HG02884 (cell line): ENCODE measurements at regions not wholly inside any gene's neighbourhood (a gene's known extent, or its start where the extent isn't known, plus 50 kb on each side); places are given as distances from the start of the nearest gene placed in this dataset.
"Not testable (repeated sequence)": the region's sequence is repeated elsewhere in the genome, so short reads cannot be mapped to it uniquely, and the experiment has no call there.

ENCODE experiments used
- ATAC-seq: cut with Tn5 transposase; IDR thresholded peaks from one replicate; pipeline ENCODE4 v1.9.1; 2021; ENCODE audit warnings: mild to moderate bottlenecking, moderate library complexity; ENCODE audit not compliant: unreplicated experiment

DNA sequence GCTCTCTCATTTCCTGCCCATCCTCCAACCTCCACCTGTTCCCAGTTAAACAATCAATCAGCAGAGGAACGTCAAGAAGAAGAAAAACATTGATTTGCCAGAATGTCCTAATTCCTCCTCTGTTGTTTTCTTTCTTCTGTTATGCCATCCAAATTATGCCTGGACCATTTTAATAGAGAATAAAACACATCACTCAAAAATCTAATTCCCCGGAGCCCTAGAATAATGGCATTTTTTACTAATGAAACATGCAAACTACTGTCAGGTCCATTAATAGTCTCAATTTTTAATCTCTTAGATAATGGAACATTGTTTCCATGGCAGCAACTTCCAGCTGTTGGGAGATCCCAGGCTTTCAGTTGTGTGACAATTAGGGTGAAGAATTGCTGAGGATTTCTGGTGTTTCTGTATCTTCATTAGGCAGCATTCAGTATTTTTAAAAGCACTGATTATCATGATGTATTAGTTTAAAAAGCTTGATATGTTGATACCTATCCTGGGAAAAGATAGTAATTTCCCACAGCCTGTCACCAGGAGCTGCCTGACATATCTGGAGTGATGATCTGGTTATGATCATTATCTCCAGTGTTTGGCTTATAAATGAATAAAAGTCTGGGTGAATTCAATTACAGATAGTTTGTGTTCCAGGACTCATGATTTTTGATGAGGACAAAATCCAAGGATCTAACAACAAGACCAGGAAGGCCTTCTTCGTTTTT, 209.8 kb downstream of the TPBG start:
- ATAC-seq, result no peak

GRCh38 chr6:82576284-82576683, 212.7 kb downstream of the TPBG start:
- no peak for ATAC-seq

GRCh38 chr6:82584194-82584695, 220.6 kb downstream of the TPBG start:
- no peak for ATAC-seq

DNA sequence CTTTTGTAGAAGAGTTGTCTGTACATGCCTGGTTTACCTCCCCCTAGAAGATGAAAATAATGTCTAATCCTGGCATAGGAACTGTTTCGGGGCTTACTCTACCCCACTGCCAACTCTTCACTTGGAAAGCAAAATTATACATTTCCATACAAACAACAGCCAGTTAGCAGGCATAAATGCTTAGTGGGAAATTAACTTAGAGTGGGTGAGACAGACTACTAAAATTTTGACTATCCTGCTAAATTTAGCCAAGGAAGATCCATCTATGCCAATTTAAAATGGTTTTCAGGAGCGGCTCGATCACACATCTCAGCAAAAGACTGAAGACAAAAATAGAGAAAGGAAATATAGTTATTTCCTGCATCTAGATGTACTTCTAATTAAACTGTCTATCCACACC, 221.2 kb downstream of the TPBG start:
- no peak for ATAC-seq

GRCh38 chr6:82588020-82588419, 224.4 kb downstream of the TPBG start:
- no peak for ATAC-seq

DNA sequence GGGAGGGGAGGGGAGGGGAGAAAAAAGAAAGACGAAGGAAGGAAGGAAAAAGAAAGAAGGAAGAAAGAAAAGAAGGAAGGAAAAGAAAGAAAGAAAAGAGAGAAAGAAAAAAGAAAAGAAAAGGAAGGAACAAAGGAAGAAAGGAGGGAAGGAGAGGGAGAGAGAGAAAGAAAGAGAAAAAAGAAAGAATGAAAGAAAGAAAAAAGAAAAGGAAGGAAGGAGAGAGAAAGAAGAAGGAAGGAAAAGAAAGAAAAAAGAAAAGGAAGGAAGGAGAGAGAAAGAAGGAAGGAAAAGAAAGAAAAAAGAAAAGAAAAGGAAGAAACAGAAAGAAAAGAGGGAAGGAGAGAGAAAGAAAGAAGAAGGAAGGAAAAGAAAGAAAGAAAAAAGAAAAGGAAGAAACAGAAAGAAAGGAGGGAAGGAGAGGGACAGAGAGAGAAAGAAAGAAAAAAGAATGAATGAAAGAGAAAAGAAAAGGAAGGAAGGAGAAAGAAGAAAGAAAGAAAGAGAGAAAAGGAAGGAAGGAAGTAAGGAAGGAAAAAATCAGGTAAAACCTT, 225.3 kb downstream of the TPBG start:
- ATAC-seq, result no peak

DNA sequence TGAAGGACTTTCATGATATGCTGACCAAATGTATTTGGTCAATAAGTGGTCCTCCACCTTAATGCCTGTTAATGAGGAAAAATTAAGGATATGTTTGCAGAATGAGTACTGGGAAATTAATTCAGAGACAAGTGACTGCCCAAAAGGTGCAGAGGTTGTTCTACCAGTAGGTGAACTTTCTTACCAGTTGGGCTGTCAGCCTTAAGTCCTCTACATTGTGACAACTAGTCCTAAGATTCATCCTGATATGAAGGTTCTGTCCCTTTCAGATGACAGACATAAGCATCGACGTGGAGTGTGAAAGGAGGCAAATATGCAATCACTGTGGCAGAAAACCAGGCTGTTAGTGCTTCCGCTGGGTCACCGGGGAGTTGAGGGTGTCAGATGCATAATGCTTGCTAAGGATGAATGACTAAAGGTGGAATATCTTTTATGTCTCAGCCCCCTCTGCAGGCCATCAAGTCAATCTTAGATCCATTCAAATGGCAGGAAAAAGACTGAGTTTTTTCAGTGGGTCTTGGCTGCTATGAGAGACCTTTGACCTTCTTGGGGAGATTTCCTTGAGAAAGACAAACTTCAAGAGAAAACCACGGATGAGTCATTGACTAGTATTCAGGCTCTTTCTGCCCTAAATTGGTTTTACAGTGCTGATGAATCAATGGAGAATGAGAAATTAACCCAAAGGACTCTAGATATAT, 226.0 kb downstream of the TPBG start:
- ATAC-seq, result peak; percentile 58

DNA sequence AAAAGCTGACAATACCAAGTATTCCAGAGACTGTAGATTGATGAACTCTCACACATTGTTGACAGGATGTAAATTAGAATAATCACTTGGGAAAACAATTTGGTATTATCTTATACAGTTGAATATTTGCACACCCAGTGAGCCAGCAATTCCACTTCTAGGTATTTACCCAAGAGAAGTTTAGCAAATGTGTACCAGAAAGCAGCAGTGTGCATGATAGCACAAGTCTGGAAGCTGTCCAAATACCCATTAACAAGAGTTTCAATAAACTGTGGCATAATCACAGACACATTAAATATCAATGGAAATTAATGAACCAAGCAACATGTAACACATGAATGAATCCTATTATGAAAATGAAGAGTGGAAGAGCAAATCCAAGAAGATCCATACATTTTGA, 233.6 kb downstream of the TPBG start:
- ATAC-seq, result no peak

- no peak for ATAC-seq
Measured at GRCh38 chr6:82602776-82603175, 239.2 kb downstream of the TPBG start.

DNA sequence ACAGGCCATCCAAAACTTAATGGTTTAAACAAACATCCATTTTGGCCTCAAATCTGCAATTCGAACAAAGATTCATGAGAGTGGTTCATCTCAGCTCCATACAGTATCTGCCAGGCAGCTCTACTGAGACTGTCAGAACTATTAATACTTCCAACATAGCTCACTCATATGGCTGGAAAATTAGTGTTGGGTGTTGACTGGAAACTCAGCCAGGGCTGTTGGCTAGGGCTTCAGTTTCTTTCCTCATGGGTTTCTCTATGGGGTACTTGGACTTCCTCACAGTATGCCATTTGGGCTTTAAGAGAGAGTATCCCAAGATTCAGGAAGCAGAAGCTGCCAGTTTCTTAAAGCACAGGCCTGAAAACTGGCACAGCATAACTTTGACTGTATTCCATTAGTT, 240.3 kb downstream of the TPBG start:
- no peak for ATAC-seq

DNA sequence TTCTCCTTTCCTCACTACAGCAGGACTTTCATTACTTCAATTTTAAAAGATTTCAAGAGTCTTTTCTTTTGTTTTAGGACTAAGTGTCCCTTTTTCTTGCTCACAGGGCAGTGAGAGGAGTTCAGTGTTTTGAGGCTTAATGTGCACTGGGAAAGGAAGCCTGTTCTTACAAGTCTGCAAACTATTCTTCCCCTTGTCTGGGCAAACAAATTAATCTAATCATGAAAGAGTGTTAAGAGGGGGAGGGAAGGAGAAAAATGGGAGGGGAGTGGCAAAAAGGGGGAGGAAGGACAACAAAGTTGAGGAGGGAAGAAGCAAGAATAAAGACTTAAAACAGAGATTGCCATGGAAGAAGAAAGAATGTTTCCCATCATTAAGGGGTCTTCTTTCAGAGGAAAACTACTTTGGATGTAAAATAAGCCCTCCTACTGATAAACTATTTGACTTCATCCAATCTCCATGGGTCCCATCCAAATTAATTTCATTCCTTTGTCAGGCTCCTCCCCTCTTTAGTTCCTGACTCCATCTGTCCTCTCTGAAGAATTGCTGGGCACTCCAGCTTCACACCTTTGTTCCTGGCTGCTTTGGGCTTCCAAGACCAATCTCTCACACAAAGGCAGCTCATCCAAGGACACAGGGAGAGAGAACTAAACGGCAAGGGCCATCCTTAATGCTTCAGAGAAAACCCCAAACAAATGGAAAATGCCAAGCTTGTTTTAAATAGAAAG, 244.5 kb downstream of the TPBG start:
- no peak for ATAC-seq

DNA sequence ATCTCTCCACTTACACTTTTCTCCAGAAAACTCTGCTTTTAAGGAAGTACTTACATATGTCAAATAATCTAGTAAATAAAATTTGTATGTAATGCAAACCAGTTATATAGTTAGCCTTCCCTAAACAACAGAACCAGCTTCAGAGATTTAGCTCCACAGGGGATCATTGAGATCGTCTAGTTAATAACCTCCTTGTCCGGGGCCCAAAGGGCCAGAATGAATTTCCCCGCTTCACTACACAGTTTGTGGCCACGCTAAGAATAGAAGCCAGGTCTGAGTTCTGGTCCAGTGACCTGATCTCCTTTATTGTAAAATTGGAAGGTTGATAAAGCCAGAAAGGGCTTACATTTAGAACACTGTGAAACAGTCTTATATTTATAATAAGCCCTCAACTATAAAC, 245.2 kb downstream of the TPBG start:
- no peak for ATAC-seq

DNA sequence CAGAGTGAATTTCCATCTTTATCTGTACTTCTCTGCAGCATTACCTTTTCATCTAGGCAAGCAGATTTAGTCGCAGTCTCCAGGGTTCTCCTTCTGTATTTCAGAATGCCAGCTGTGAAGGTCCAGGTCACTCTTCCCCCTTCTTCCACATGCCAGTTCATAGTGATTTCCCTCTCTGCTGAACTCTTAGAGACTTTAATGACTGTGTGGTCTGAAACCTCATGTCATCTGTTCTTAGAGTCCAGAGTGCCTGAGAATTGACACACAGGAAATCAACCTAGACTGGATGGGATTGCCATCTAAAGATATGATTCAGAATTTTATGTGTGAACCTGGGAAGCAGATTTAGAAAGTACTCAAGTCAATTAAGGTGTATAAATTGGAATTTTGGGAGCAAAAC, 248.1 kb downstream of the TPBG start:
- ATAC-seq, result no peak

DNA sequence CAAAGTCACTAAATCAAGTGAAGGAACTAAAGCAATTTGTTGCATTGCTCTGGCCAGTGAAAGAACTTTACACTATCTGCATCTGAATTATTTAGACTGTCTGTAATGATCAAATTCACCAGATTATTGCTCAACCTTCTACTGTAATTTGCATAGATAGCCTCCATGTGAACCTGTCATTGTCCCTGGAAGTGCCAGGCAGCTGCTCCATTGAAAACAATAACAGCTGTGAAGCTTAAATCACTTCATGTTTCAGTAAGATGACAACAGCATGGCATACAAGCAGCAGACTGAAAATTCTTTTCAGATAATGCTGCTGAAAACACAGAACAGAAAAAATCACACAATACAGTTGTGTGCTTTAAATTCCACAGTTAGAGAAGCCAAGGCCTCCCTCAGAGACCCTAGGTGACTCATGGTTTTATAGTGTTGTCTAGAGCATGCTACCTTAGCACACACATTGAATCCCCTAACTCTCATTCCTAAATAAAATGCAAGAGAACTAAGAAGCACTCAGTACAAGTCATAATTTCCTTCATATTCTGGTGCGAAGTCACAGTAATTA, 248.9 kb downstream of the TPBG start:
- ATAC-seq, result no peak

DNA sequence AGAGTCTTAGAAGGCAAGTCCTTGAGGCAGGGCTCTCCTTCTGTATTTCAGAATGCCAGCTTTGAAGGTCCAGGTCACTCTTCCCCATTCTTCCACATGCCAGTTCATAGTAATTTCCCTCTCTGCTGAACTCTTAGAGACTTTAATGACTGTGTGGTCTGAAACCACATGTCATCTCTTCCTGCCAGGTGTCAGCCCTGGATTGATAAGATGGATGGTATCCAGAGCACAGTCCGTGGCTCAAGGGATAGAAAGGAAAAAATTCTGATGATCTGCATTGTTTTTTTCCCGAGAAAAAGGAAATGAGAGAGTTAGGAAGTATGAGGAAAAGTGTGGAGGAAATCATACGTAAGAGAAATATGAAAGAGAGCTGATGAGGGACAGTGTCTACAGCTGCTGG, 250.9 kb downstream of the TPBG start:
- ATAC-seq, result no peak

GRCh38 chr6:82616386-82617028, 252.9 kb downstream of the TPBG start:
- ATAC-seq, result no peak

DNA sequence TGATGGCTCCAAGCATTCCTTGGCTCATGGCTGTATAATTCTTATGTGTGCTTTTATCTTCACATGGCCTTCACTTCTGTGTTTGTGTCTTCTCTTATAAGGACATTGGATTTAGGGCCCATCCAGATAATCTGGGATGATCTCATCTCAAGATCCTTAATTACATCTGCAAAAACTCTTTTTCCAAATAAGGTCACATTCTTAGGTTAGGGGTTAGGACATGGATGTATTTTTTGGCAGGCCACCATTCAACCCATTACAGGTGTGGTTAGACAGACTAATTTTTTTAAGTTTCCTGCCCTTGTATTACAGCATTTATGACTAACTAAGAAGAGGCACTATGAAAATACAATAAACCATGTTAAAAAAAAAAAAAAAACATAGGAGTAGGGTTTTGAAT, 254.0 kb downstream of the TPBG start:
- no peak for ATAC-seq

GRCh38 chr6:82619573-82619972, 256.0 kb downstream of the TPBG start:
- ATAC-seq, result no peak

GRCh38 chr6:82622461-82622860, 258.8 kb downstream of the TPBG start:
- no peak for ATAC-seq

GRCh38 chr6:82624251-82624650, 260.6 kb downstream of the TPBG start:
- ATAC-seq, result no peak

DNA sequence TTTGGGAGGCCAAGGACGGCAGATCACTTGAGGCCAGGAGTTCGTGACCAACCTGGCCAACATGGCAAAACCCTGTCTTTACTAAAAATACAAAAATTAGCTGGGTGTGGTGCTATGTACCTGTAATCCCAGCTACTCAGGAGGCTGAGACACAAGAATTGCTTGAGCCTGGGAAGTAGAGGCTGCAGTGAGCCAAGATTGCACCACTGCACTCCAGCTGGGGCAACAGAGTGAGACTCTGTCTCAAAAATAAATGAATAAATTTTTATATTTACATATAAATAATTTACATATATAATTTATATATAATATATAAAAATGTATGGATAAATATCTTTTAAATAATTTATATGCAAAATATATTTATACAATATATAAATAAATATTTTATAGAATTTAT, 263.3 kb downstream of the TPBG start:
- not testable (repeated sequence) for ATAC-seq
